HepG2 (cell line): ENCODE measurements at regions not wholly inside any gene's neighbourhood (a gene's known extent, or its start where the extent isn't known, plus 50 kb on each side); places are given as distances from the start of the nearest gene placed in this dataset.

ENCODE experiments used
- ATAC-seq: fragments of 200-7000 bp; cut with Tn5 transposase; 3 replicates; pipeline ENCODE4 v1.9.1; 2020; ENCODE audit warnings: mild to moderate bottlenecking, moderate library complexity
- BruUV-seq: library from RNA; stranded (reverse); fragments of 400-500 nt; replicated peaks from 2 replicates; lab custom pipeline; 2021; lab: Mats Ljungman, UMichigan
- CTCF ChIA-PET: fragments of 300-600 bp; formaldehyde crosslinking; extraction: SDS; loops from one replicate; lab custom pipeline; 2021; ENCODE audit warnings: low total read pairs, inconsistent platforms, low intra/inter-chr PET ratio; lab: Yijun Ruan, JAX
- POLR2A ChIA-PET: fragments of 350-600 bp; sonication (Branson Sonifier 250); formaldehyde crosslinking; loops from one replicate; lab custom pipeline; 2020; ENCODE audit warnings: antibody characterized with exemption, inconsistent platforms; lab: Yijun Ruan, JAX
- DNase-seq: peaks from one replicate; pipeline ENCODE4 v3.0.0-alpha.2; 2015; ENCODE audit warnings: low spot score
- FAIRE-seq: peaks from 3 replicates; lab custom pipeline; 2011; peaks lifted over from hg19 to GRCh38; lab: Jason Lieb, UNC
- H2AFZ ChIP-seq: one replicate; pipeline ENCODE4 v1.6.1; 2011; ENCODE audit warnings: low read length, inconsistent platforms
- H3K27ac ChIP-seq: fragments of 300-600 bp; 3 replicates; pipeline ENCODE4 v1.8.0; 2011; ENCODE audit warnings: mixed run types, mild to moderate bottlenecking, mixed read lengths, low read length, inconsistent platforms; ENCODE audit not compliant: insufficient read depth; ENCODE audit errors: extremely low read length
- H3K27me3 ChIP-seq, 2 experiments: fragments of 200-600 bp in 1 of 2; 2 replicates in 1 of 2; 3 replicates in 1 of 2; pipeline versions ENCODE4 v1.6.0 to v1.8.0; 2011; ENCODE audit warnings: low read length in 2 of 2, mild to moderate bottlenecking in 2 of 2, moderate library complexity in 2 of 2, inconsistent platforms in 1 of 2; ENCODE audit not compliant: insufficient read depth in 2 of 2, control insufficient read depth in 1 of 2
- H3K36me3 ChIP-seq, 2 experiments: fragments of 200-600 bp in 1 of 2; replicated peaks in 1 of 2; 2 replicates in 1 of 2; 3 replicates in 1 of 2; pipeline versions ENCODE4 v1.5.1 to v1.8.0; 2011; ENCODE audit warnings: low read length in 2 of 2, inconsistent platforms in 1 of 2; ENCODE audit not compliant: insufficient read depth in 2 of 2, control insufficient read depth in 1 of 2
- H3K4me1 ChIP-seq: 2 replicates; pipeline ENCODE4 v1.5.1; 2012; ENCODE audit warnings: low read length, inconsistent platforms; ENCODE audit not compliant: insufficient read depth
- H3K4me2 ChIP-seq: 2 replicates; pipeline ENCODE4 v1.6.0; 2011; ENCODE audit warnings: low read depth, low read length, inconsistent platforms
- H3K4me3 ChIP-seq, 3 experiments: fragments of 200-600 bp in 1 of 3; sonication (generic), shearing (Covaris generic) in 1 of 3; replicated peaks in 1 of 3; 2 replicates each; pipeline ENCODE4 v1.5.1; 2011 to 2016; ENCODE audit warnings: low read length in 3 of 3, inconsistent platforms in 2 of 3, low read depth in 2 of 3, mild to moderate bottlenecking in 2 of 3, control low read depth in 1 of 3, mixed read lengths in 1 of 3; ENCODE audit not compliant: insufficient read depth in 1 of 3
- H3K79me2 ChIP-seq: one replicate; pipeline ENCODE4 v1.6.1; 2011; ENCODE audit warnings: low read length, inconsistent platforms; ENCODE audit not compliant: insufficient read depth
- H3K9ac ChIP-seq: 2 replicates; pipeline ENCODE4 v1.6.0; 2011; ENCODE audit warnings: mild to moderate bottlenecking, low read depth, low read length, inconsistent platforms; ENCODE audit not compliant: insufficient read depth
- H3K9me3 ChIP-seq: 2 replicates; pipeline ENCODE4 v1.5.1; 2012; ENCODE audit warnings: mild to moderate bottlenecking, low read length
- H4K20me1 ChIP-seq: 2 replicates; pipeline ENCODE4 v1.6.0; 2011; ENCODE audit warnings: inconsistent platforms, mild to moderate bottlenecking, low read length, moderate library complexity; ENCODE audit not compliant: insufficient read depth
- CBX1 ChIP-seq: IDR thresholded peaks from one replicate; pipeline ENCODE4 v1.6.1; 2016; ENCODE audit warnings: antibody characterized with exemption, low read depth
- NFE2L1 ChIP-seq: sonication (generic); formaldehyde crosslinking; IDR thresholded peaks from 2 replicates; pipeline ENCODE4 v1.4.0; 2020; ENCODE audit warnings: missing genetic modification reagents, mild to moderate bottlenecking, borderline replicate concordance
- RAD21 ChIP-seq: fragments of 450-650 bp; formaldehyde crosslinking; IDR thresholded peaks from 2 replicates; pipeline ENCODE4 v1.5.0; 2020; ENCODE audit warnings: mild to moderate bottlenecking
- SMC3 ChIP-seq: IDR thresholded peaks from 2 replicates; pipeline ENCODE4 v1.6.1; 2011; ENCODE audit warnings: low read length, improper control_type of control experiment
- STAG1 ChIP-seq: sonication (generic); formaldehyde crosslinking; IDR thresholded peaks from 2 replicates; pipeline ENCODE4 v1.4.0; 2020; ENCODE audit warnings: missing genetic modification reagents
- TEAD3 ChIP-seq: optimal IDR thresholded peaks from 2 replicates; pipeline ENCODE3; 2016; ENCODE audit warnings: borderline replicate concordance
- ZFAT ChIP-seq: sonication (generic); formaldehyde crosslinking; conservative IDR thresholded peaks from 2 replicates; pipeline ENCODE4 v1.8.1; 2023; ENCODE audit warnings: missing genetic modification reagents, inconsistent platforms
- ZNF33A ChIP-seq: sonication (generic); formaldehyde crosslinking; IDR thresholded peaks from 2 replicates; pipeline ENCODE4 v1.5.1; 2020; ENCODE audit warnings: missing genetic modification reagents, mild to moderate bottlenecking, moderate library complexity, borderline replicate concordance
- ZNF430 ChIP-seq: sonication (generic); formaldehyde crosslinking; IDR thresholded peaks from 2 replicates; pipeline ENCODE4 v1.9.0; 2021; ENCODE audit warnings: mild to moderate bottlenecking, missing genetic modification reagents
- ZNF563 ChIP-seq: sonication (generic); formaldehyde crosslinking; IDR thresholded peaks from 2 replicates; pipeline ENCODE4 v1.8.0; 2022; ENCODE audit warnings: mild to moderate bottlenecking, moderate library complexity, missing genetic modification reagents
- ZSCAN30 ChIP-seq: sonication (generic); formaldehyde crosslinking; IDR thresholded peaks from 2 replicates; pipeline ENCODE4 v1.5.0; 2020; ENCODE audit warnings: mild to moderate bottlenecking, missing genetic modification reagents
- WGBS: methylation state at CpG from one replicate; pipeline ENCODE4 v1.1.6; 2017; ENCODE audit warnings: low lambda C conversion rate; 5-methylcytosine and 5-hydroxymethylcytosine counted together
- in situ Hi-C: cut with HindIII; loops from 2 replicates; pipeline ENCODE4 v1.10.0; 2017; ENCODE audit warnings: low pct_unique_long_range_greater_than_20kb; ENCODE audit not compliant: extremely low pct_ligation_motif_present
- intact Hi-C: fragments of 100-400 bp; cut with micrococcal nuclease; formaldehyde crosslinking; loops from one replicate; pipeline ENCODE4 v1.10.0; 2022; ENCODE audit not compliant: unreplicated experiment
- TF ChIP-seq, protein P1 (sequence below): sonication (generic); formaldehyde crosslinking; IDR thresholded peaks from 2 replicates; pipeline ENCODE4 v1.5.0; 2020; ENCODE audit warnings: mild to moderate bottlenecking, missing genetic modification reagents, moderate library complexity
- TF ChIP-seq, protein P2 (sequence below): sonication (generic); formaldehyde crosslinking; IDR thresholded peaks from 2 replicates; pipeline ENCODE4 v1.5.0; 2020; ENCODE audit warnings: mild to moderate bottlenecking, missing genetic modification reagents
- TF ChIP-seq, protein P3 (sequence below): fragments of 450-650 bp; IDR thresholded peaks from 2 replicates; pipeline ENCODE4 v1.6.1; 2016

DNA sequence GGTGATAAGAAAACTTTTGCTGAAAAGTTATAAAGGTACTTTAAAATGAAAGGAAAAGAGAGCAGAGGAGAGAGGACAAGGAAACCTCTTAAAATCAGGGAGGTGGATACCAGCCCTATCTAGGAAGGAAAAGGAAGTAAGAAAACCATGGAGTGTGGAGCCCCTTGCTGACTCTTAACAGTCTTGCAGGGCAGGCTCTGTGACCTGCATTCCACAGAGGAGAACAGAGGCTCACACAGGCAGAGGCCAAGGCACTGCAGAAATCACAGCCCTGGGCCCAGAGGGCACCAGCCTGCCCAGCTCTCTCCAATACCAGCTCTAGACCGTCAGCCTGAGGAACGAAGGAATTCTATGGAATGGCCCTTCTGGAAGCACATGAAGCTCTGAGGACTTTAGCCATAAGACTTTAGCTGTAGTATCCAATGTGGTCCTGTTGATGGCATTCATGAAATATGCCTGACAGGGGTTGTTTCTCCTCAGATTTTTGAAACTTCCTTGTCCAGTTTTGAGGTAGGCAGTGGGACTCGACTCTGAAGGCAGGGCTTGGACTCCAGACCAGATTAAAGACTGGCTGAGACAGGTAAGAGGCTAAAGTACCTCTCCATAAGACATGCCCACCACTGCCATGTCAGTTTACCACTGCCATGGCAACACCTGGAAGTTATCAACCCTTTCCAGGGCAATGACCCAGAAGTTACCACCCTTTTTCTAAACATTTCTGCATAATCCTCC lies 216.3 kb downstream of the ANAPC1 start:
- no peak overlapping the region for H3K4me2 ChIP-seq
- WGBS = 28% methylated on average over 3 of the region's 3 CpGs
- no peak overlapping the region for H3K27ac ChIP-seq
- peak; percentile 50 for TF ChIP-seq TEAD3 (CRISPR knock-in tag)
- peak; percentile 36; the same call in 1 of the 2 replicates for TF ChIP-seq RAD21 (CRISPR knock-in tag)
- no peak for TF ChIP-seq ZFAT (CRISPR knock-in tag)
- TF ChIP-seq, protein P1, sequence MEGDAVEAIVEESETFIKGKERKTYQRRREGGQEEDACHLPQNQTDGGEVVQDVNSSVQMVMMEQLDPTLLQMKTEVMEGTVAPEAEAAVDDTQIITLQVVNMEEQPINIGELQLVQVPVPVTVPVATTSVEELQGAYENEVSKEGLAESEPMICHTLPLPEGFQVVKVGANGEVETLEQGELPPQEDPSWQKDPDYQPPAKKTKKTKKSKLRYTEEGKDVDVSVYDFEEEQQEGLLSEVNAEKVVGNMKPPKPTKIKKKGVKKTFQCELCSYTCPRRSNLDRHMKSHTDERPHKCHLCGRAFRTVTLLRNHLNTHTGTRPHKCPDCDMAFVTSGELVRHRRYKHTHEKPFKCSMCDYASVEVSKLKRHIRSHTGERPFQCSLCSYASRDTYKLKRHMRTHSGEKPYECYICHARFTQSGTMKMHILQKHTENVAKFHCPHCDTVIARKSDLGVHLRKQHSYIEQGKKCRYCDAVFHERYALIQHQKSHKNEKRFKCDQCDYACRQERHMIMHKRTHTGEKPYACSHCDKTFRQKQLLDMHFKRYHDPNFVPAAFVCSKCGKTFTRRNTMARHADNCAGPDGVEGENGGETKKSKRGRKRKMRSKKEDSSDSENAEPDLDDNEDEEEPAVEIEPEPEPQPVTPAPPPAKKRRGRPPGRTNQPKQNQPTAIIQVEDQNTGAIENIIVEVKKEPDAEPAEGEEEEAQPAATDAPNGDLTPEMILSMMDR (CRISPR knock-in tag) = peak; percentile 78
- no peak for TF ChIP-seq ZNF33A (CRISPR knock-in tag)
- no peak for TF ChIP-seq CBX1
- TF ChIP-seq, protein P2, sequence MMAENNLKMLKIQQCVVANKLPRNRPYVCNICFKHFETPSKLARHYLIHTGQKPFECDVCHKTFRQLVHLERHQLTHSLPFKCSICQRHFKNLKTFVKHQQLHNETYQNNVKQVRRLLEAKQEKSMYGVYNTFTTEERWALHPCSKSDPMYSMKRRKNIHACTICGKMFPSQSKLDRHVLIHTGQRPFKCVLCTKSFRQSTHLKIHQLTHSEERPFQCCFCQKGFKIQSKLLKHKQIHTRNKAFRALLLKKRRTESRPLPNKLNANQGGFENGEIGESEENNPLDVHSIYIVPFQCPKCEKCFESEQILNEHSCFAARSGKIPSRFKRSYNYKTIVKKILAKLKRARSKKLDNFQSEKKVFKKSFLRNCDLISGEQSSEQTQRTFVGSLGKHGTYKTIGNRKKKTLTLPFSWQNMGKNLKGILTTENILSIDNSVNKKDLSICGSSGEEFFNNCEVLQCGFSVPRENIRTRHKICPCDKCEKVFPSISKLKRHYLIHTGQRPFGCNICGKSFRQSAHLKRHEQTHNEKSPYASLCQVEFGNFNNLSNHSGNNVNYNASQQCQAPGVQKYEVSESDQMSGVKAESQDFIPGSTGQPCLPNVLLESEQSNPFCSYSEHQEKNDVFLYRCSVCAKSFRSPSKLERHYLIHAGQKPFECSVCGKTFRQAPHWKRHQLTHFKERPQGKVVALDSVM = 0 out of 2 replicates have a peak, but pooled peaks have one; percentile 12
- TF ChIP-seq ZNF563 = no peak
- peak; percentile 51; the same call in 1 of the 2 replicates for TF ChIP-seq SMC3
- peak; percentile 80 for TF ChIP-seq STAG1 (CRISPR knock-in tag)
- no peak for TF ChIP-seq ZSCAN30 (CRISPR knock-in tag)
- TF ChIP-seq, protein P3, sequence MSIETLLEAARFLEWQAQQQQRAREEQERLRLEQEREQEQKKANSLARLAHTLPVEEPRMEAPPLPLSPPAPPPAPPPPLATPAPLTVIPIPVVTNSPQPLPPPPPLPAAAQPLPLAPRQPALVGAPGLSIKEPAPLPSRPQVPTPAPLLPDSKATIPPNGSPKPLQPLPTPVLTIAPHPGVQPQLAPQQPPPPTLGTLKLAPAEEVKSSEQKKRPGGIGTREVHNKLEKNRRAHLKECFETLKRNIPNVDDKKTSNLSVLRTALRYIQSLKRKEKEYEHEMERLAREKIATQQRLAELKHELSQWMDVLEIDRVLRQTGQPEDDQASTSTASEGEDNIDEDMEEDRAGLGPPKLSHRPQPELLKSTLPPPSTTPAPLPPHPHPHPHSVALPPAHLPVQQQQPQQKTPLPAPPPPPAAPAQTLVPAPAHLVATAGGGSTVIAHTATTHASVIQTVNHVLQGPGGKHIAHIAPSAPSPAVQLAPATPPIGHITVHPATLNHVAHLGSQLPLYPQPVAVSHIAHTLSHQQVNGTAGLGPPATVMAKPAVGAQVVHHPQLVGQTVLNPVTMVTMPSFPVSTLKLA = no peak
- TF ChIP-seq ZNF430 = no peak
- TF ChIP-seq NFE2L1 = no peak
- in situ Hi-C loops = loop anchor here (25.0 kb wide), 1 partner anchor 180 kb away; no protein-coding TSS in a partner anchor
- ChIA-PET POLR2A (interaction anchor here (1.4 kb wide), 1 partner anchor 8 kb away, joined by 4 read pairs; no protein-coding TSS in a partner anchor), CTCF (no interaction called here)
- H3K9ac ChIP-seq = no peak overlapping the region
- no peaks in the 10 kb centered on the region for H3K9me3 ChIP-seq
- no TSS peak for BruUV-seq
- no peaks in the 10 kb centered on the region for H3K36me3 ChIP-seq
- DNase-seq (peak; percentile 64), ATAC-seq (peak; percentile 82), FAIRE-seq (peak; percentile 80)
- intact Hi-C loops = no loop called here
- H4K20me1 ChIP-seq = no peaks in the 10 kb centered on the region
- H3K27me3 ChIP-seq = no peaks in the 10 kb centered on the region; a peak in 2 of 5 replicates
- no peak overlapping the region for H3K4me3 ChIP-seq
- no peak overlapping the region for H2AFZ ChIP-seq
- no peaks in the 10 kb centered on the region for H3K79me2 ChIP-seq
- peaks cover 13% of the 10 kb centered on the region for H3K4me1 ChIP-seq
